ENCODE measurements at regions not wholly inside any gene's neighbourhood (a gene's known extent, or its start where the extent isn't known, plus 50 kb on each side); places are given as distances from the start of the nearest gene placed in this dataset. TPM values are rescaled to one million over a fixed set of nuclear protein-coding genes. Genes with fewer than 3 reads are reported as not detected.

DNA sequence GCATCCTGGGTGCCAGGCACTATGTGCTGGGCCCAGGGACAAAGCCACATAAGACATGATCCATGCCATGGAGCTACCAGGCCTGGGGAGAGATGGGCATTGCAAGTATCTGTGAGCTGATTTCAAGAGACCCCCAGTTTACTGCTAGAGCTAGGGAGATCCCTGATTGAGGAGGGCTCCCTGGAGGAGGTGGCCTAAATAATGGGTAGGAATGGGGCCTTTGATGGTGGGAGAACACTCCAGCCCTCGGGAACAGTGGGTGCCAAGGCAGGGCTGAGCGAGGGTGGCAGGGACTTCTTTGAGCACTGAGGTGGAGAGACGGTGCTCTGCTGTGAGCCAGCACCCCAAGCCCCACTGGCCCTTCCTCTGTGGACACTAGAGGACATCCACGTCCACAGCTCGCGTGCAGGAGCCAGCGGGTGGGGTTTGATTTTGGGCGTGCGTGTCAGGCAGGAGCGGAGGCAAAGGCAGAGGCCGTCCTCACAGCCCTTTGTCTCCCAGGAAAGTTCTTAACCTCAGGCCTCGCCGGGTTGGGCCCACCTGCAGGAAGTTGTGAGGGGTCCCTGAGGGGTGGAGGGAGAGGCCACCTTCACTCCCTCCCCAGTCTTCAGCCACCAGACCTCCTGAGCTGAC, 52.9 kb upstream of the PPARA start:
- Mint-ChIP-seq H3K4me1 (ENCODE audit: unreplicated experiment) (no peaks in the 10 kb centered on the region), H3K9me3 (no peaks in the 10 kb centered on the region), H3K27me3 (no peaks in the 10 kb centered on the region), H3K4me3 (no peak overlapping the region), H3K36me3 (no peaks in the 10 kb centered on the region), H3K27ac (no peak overlapping the region)
- no peak for DNase-seq (ENCODE audit: extremely low spot score, unreplicated experiment)
- TF ChIP-seq, protein P1, sequence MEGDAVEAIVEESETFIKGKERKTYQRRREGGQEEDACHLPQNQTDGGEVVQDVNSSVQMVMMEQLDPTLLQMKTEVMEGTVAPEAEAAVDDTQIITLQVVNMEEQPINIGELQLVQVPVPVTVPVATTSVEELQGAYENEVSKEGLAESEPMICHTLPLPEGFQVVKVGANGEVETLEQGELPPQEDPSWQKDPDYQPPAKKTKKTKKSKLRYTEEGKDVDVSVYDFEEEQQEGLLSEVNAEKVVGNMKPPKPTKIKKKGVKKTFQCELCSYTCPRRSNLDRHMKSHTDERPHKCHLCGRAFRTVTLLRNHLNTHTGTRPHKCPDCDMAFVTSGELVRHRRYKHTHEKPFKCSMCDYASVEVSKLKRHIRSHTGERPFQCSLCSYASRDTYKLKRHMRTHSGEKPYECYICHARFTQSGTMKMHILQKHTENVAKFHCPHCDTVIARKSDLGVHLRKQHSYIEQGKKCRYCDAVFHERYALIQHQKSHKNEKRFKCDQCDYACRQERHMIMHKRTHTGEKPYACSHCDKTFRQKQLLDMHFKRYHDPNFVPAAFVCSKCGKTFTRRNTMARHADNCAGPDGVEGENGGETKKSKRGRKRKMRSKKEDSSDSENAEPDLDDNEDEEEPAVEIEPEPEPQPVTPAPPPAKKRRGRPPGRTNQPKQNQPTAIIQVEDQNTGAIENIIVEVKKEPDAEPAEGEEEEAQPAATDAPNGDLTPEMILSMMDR (conservative IDR thresholded peaks at IDR 0.05), result no peak

DNA sequence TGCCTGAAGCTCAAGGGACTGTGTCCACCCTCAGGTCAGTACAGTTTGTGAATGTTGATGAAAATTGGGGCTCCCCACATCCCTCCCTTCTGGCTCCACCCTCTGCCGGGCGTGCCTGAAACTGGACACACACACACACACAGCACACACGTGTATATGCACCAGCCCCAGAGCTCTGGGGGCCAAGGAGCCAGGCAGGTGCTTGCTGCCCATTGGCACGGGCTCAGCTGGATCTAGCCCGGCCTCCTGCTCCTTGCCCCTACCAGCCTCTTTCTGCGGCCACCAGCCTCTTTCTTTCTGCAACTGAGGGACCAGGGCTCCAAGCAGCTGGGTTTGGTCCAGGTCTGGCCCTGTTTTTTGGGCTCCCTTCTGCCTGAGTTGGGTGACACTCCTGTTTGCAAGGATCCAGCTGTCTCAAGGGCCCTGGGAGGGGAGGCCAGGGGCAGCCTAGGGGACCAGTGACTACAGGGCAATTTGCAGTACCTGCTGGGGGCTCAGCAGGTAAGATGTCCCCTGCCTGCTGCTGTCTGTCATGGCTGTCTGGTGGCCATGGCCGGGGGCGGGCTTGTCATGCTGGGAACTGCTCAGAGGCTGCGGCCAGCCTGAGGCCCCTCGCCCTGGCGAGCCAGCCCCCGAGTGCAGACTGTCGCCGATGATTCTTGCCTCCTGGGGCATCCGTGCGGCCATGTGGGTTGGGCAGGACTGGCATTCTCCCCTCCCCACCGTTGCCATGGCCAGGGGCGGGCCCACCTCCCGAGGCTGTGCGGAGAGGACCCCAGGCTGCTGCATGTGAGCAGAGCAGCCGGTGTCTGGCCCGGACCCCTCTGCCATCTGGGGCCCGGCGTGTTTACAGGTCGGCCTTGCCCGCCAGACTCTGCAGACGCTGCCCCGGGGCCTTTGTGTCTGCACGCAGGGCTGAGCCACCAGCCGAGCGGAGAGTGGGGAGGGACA, 51.5 kb upstream of the PPARA start:
- Mint-ChIP-seq H3K4me1 (ENCODE audit: unreplicated experiment) (no peaks in the 10 kb centered on the region), H3K27me3 (no peaks in the 10 kb centered on the region), H3K27ac (no peak overlapping the region), H3K9me3 (no peaks in the 10 kb centered on the region), H3K36me3 (no peaks in the 10 kb centered on the region), H3K4me3 (no peak overlapping the region)
- DNase-seq (ENCODE audit: extremely low spot score, unreplicated experiment), result no peak
- TF ChIP-seq, protein P1 (conservative IDR thresholded peaks at IDR 0.05), result no peak

DNA sequence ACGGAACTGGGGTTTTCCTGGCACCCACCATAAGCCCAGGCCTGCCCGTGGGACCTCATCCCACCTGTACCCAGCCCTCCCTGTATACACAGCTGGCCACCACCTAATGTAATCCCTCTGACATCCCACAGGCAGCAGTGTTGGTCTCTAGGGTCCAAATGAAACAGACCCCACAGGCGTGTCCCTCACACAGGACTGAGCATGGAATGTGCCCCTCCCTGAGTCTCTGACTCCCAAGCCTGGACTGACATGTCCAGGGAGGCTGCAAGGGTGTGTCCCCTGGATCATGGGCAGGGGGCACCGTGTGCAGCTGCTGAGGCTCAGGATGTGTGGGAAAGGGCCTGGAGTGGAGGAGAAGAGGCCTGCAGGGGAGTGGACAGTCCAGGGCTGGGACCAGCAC, 50.6 kb upstream of the PPARA start:
- Mint-ChIP-seq H3K4me1 (ENCODE audit: unreplicated experiment) (no peaks in the 10 kb centered on the region), H3K9me3 (no peaks in the 10 kb centered on the region), H3K36me3 (no peaks in the 10 kb centered on the region), H3K4me3 (no peak overlapping the region), H3K27ac (peak overlapping the region; percentile 31), H3K27me3 (no peaks in the 10 kb centered on the region)
- DNase-seq (ENCODE audit: extremely low spot score, unreplicated experiment), result no peak
- TF ChIP-seq, protein P1 (conservative IDR thresholded peaks at IDR 0.05), result no peak

DNA sequence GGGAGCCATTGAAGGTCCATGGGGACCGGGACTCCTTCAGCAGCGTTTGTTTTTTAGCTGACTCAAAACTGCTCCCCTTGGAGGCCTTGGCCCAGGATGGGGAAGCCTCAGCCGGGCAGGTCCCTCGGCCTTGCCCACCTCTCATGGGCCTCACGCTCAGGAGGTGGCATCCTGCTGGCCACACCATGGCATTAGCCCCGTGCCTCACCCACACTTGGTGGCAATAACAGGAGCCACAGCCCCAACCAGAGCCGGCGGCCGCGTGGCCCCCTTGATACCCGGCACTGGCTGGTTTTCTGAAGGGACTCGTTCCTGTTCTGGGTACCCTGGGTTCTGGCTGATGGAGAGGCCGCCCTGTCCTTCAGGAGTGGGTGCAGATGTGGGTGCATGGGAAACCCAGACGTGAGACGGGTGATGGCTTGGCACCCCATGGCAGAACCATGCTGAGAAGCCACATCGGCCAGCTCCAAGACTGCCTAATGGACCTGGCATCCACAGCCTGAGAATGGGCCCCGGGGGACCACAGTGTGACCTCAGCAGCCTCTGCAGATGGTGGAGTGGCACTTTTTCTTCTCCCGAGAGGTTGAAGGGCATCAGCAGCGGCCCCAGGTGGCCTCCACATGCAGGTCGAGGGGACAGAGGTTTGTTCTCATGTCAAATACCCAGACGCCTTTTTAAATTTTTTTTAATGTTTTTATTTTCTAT, 49.8 kb upstream of the PPARA start:
- Mint-ChIP-seq H3K27me3 (no peaks in the 10 kb centered on the region), H3K9me3 (no peaks in the 10 kb centered on the region), H3K27ac (no peak overlapping the region), H3K36me3 (no peaks in the 10 kb centered on the region), H3K4me3 (no peak overlapping the region), H3K4me1 (ENCODE audit: unreplicated experiment) (no peaks in the 10 kb centered on the region)
- TF ChIP-seq, protein P1 (conservative IDR thresholded peaks at IDR 0.05), result no peak
- no peak for DNase-seq (ENCODE audit: extremely low spot score, unreplicated experiment)

Small RNAs in the stretch of these regions (microRNA-seq; reads per million reads assigned to microRNA genes)
- gene MIR3619, result not detected
